ENCODE measurements at regions not wholly inside any gene's neighbourhood (a gene's known extent, or its start where the extent isn't known, plus 50 kb on each side); places are given as distances from the start of the nearest gene placed in this dataset.
"Not testable (repeated sequence)": the region's sequence is repeated elsewhere in the genome, so short reads cannot be mapped to it uniquely, and the experiment has no call there.

GRCh38 chr4:115505326-115505725 is 391.9 kb upstream of the NDST4 start:
- TF ChIP-seq, protein P1, sequence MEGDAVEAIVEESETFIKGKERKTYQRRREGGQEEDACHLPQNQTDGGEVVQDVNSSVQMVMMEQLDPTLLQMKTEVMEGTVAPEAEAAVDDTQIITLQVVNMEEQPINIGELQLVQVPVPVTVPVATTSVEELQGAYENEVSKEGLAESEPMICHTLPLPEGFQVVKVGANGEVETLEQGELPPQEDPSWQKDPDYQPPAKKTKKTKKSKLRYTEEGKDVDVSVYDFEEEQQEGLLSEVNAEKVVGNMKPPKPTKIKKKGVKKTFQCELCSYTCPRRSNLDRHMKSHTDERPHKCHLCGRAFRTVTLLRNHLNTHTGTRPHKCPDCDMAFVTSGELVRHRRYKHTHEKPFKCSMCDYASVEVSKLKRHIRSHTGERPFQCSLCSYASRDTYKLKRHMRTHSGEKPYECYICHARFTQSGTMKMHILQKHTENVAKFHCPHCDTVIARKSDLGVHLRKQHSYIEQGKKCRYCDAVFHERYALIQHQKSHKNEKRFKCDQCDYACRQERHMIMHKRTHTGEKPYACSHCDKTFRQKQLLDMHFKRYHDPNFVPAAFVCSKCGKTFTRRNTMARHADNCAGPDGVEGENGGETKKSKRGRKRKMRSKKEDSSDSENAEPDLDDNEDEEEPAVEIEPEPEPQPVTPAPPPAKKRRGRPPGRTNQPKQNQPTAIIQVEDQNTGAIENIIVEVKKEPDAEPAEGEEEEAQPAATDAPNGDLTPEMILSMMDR (IDR thresholded peaks at IDR 0.05; ENCODE audit: insufficient read depth, missing control alignments): no peak
- FAIRE-seq (no peak), DNase-seq (ENCODE audit: insufficient read length, low spot score) (no peak)

- DNase-seq (ENCODE audit: insufficient read length, low spot score) (no peak), FAIRE-seq (no peak)
- TF ChIP-seq, protein P1 (IDR thresholded peaks at IDR 0.05; ENCODE audit: insufficient read depth, missing control alignments): no peak
Measured at GRCh38 chr4:115501656-115502055, 388.2 kb upstream of the NDST4 start.

- FAIRE-seq; DNase-seq (ENCODE audit: insufficient read length, low spot score): not testable (repeated sequence)
Measured at GRCh38 chr4:115493770-115494169, 380.4 kb upstream of the NDST4 start.

DNA sequence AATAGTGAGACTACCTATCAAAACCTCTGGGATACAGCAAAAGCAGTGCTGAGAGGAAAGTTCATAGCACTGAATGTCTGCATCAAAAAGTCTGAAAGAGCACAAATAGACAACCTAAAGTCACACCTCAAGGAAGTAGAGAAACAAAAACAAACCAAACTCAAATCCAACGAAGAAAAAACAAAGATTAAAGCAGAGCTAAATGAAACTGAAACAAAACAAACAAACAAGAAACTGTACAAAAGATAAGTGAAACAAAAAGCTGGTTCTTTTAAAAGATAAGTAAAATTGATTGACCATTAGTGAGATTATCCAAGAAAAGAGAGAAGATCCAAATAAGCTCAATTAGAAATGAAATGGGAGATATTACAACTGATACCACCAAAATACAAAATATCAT is 378.3 kb upstream of the NDST4 start:
- FAIRE-seq (no peak), DNase-seq (ENCODE audit: insufficient read length, low spot score) (no peak)
- TF ChIP-seq, protein P1 (IDR thresholded peaks at IDR 0.05; ENCODE audit: insufficient read depth, missing control alignments): no peak

DNA sequence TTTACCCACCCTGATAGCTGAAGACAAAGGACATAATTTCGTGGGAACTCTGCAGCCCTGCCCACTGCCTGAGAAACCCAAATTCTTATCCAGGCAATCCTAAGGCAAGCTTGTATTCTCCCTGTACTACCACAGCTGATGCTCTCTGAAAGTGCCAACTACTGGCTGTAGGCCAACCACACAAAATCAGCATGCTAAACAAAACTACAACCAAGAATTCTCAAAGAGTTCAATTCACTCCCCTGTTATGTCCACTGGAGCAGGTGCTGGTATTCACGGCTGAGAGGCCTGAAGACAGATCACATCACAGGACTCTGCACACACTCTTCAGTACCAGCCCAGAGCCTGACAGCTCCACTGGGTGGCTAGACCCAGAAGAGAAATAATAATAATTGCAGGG is 375.9 kb upstream of the NDST4 start:
- FAIRE-seq: no peak

DNA sequence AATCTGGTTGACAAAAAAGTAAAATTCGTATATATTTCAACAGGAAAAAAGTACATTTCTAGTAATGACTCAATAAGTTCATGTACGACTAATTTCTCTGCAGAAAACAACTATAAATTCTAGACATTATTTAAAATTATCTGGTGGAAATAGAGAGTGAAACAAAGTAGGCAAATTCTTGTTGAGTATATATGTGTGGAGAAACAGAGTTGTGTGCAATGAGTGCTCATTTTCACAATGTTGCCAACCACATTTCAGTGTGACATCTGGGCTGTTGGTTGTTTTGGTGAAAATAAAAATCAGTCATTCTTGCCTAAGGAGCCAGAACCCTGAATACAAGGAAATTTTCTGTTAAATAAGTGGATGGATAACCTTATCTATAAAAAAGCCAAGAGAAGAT is 372.0 kb upstream of the NDST4 start:
- TF ChIP-seq, protein P1 (IDR thresholded peaks at IDR 0.05; ENCODE audit: insufficient read depth, missing control alignments): no peak
- DNase-seq (ENCODE audit: insufficient read length, low spot score): no peak
- no peak for FAIRE-seq

More for the DNA sequence above, 375.9 kb upstream of the NDST4 start:
- no peak for DNase-seq (ENCODE audit: insufficient read length, low spot score)
- TF ChIP-seq, protein P1 (IDR thresholded peaks at IDR 0.05; ENCODE audit: insufficient read depth, missing control alignments): no peak

DNA sequence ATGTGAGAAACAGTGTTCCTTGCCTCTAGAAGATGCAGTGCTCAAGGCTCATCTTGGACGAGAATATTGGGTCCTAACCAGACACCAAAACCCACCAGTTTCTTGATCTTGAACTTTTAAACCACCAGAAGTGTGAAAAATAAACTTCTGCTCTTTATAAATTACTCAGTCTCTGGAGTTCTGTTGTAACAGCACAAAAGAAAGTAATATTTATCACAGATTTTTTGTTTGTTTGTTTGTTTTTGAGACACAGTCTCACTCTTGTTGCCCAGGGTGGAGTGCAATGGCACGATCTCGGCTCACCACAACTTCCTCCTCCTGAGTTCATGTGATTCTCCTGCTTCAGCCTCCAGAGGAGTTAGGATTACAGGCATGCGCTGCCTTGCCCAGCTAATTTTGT is 371.1 kb upstream of the NDST4 start:
- DNase-seq (ENCODE audit: insufficient read length, low spot score) (no peak), FAIRE-seq (no peak)
- TF ChIP-seq, protein P1 (IDR thresholded peaks at IDR 0.05; ENCODE audit: insufficient read depth, missing control alignments): no peak

- TF ChIP-seq, protein P1 (IDR thresholded peaks at IDR 0.05; ENCODE audit: insufficient read depth, missing control alignments): no peak
- DNase-seq (ENCODE audit: insufficient read length, low spot score) (no peak), FAIRE-seq (no peak)
Measured at GRCh38 chr4:115470763-115471162, 357.3 kb upstream of the NDST4 start.

GRCh38 chr4:115459301-115459700 is 345.9 kb upstream of the NDST4 start:
- DNase-seq (ENCODE audit: insufficient read length, low spot score); FAIRE-seq: not testable (repeated sequence)
